Retinal pigment epithelial cell (primary cell): ENCODE measurements at regions not wholly inside any gene's neighbourhood (a gene's known extent, or its start where the extent isn't known, plus 50 kb on each side); places are given as distances from the start of the nearest gene placed in this dataset.
A peak's percentile ranks its signal among the peaks of the same experiment; 100 is the strongest.

ENCODE experiments used
- DNase-seq: peaks from one replicate; pipeline ENCODE4 v3.0.0-alpha.2; 2010; ENCODE audit warnings: low read depth
- H3K4me3 ChIP-seq: 2 replicates; pipeline ENCODE4 v1.5.1; 2011; ENCODE audit warnings: mild to moderate bottlenecking, low read length, control low read depth, moderate library complexity
- TF ChIP-seq, protein P1 (sequence below): conservative IDR thresholded peaks from 2 replicates; pipeline ENCODE4 v1.5.1; 2011; ENCODE audit warnings: low read depth, low read length, control low read depth, inconsistent platforms

DNA sequence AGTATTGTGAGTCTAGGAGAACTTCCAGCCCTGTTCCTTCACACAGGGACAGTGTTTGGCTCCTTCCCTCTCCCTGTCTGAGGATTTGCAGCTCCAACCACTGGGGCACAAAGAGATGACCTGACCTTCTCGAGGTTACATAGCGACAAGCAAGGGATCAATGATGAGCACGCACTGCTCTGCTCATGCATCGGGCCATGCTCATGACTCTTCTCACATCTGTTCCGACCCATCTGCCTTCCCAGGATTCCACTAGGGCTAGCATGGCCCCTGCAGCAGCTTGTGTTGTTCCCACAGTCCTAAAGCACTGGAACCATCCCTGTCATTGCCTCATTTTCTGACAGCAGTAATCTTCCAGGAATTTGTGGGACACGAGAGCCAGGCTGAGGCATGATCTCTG is 78.8 kb upstream of the ARHGAP28 start:
- no peak for DNase-seq
- TF ChIP-seq, protein P1, sequence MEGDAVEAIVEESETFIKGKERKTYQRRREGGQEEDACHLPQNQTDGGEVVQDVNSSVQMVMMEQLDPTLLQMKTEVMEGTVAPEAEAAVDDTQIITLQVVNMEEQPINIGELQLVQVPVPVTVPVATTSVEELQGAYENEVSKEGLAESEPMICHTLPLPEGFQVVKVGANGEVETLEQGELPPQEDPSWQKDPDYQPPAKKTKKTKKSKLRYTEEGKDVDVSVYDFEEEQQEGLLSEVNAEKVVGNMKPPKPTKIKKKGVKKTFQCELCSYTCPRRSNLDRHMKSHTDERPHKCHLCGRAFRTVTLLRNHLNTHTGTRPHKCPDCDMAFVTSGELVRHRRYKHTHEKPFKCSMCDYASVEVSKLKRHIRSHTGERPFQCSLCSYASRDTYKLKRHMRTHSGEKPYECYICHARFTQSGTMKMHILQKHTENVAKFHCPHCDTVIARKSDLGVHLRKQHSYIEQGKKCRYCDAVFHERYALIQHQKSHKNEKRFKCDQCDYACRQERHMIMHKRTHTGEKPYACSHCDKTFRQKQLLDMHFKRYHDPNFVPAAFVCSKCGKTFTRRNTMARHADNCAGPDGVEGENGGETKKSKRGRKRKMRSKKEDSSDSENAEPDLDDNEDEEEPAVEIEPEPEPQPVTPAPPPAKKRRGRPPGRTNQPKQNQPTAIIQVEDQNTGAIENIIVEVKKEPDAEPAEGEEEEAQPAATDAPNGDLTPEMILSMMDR = no peak
- no peak overlapping the region for H3K4me3 ChIP-seq

DNA sequence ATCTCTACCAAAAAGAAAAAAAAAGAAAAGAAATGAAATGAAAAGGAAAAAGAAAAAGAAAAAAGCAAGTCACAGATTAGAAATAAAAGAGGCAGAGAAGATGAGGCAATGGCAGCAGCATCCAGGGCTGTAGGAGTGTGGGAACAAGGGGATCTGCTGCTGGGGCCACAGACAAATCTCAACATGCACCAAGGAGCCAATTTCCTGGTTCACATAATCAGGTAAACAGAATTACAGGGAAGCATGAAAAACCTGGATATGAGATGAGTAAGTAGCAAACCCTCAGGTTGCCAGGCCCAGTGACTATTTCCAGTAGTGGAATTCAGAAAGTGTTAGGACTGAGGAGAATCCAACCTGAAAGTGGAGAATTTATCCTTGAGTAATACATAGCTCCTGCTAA is 77.4 kb upstream of the ARHGAP28 start:
- no peak overlapping the region for H3K4me3 ChIP-seq
- TF ChIP-seq, protein P1 = no peak
- no peak for DNase-seq

DNA sequence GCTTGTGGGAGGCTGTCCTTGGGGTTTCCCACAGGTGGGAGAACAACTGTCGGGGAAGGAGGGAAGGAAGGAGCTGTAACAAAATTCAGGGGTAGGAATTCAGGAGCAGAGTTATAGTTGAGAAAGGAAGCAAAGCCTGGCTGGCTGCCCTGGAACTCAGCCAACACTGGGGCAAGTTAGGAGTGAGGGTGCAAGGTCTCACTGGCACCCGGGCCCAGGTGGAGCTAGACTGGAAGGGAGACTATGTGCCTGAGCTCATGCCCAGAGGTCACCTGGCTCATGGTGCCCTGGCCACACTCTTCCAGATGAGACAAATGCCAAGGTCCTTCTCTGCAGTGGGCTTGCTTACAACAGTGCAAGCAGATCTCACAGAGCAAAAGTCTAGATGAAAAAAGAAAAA is 75.6 kb upstream of the ARHGAP28 start:
- DNase-seq = no peak
- H3K4me3 ChIP-seq = no peak overlapping the region
- TF ChIP-seq, protein P1 = no peak

DNA sequence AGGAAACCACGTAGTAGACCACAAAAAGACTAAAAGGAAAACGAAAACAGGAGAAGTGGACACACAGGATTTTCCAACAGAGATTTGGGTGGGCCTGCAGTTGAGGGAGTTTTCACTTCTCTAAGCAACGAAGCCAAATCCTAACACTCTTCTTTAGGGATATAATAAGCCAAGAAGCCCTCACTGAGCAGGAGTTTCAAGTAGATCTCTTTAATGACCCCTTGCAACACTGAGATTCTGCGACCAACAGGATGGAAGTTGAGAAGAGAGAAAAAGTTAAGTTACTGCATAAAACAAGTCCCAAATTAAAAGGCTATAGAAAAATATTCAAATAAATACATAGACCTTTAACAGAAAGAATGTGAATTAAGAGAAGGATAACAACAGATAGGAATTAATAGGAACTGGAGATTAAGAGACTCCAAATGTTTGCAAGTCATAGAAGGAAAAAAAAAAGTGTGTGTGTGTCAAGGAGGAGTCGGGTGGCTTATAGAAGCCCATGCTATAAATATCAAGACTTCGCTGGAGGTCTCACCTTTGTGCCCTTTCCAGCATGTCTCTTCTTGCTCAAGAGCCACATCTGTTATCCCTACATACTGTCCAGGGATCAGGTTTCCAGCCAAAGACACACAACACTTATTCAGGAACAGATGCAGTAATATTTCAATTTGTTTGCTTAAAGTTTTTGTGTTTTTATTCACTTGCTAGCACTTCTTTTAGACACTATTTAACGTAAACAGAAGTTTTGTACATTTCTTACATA is 69.4 kb upstream of the ARHGAP28 start:
- TF ChIP-seq, protein P1 = no peak
- DNase-seq = no peak

DNA sequence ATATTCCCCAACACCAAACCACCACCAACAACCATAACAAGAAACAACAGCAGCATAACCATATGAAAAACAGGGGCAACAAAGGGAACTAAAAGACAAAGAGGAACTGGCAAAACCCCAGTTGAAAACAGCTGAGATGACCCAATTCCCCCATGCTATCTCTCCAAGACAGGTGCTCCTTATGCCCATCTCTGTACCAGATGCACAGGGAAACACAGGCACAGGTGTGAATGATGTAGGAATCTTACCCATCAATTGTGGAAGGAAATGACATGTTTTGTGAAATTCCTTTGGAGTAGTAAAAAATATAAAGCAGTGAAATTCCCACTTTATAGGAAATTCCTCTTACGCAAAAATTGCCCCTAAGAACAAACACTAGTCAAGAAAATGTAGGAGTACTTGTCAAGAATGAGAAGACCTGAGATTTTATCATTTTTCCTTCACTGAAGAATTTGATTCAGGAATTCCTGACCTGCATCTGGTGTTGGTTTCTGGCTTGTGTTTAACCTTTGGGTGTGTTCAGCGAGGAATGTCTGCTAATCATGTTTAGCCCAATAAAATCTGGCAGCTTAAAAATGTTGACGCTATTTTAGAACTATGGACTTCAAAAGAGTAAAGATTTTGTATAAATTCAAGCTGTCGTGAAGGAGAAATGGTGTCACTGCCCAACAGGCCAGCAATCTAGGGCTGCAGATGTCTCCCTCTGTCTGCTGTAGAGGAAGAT is 67.7 kb upstream of the ARHGAP28 start:
- peak; percentile 10 for DNase-seq
- TF ChIP-seq, protein P1 = no peak
- H3K4me3 ChIP-seq = no peak overlapping the region

More for the DNA sequence above, 69.4 kb upstream of the ARHGAP28 start:
- H3K4me3 ChIP-seq = no peak overlapping the region

DNA sequence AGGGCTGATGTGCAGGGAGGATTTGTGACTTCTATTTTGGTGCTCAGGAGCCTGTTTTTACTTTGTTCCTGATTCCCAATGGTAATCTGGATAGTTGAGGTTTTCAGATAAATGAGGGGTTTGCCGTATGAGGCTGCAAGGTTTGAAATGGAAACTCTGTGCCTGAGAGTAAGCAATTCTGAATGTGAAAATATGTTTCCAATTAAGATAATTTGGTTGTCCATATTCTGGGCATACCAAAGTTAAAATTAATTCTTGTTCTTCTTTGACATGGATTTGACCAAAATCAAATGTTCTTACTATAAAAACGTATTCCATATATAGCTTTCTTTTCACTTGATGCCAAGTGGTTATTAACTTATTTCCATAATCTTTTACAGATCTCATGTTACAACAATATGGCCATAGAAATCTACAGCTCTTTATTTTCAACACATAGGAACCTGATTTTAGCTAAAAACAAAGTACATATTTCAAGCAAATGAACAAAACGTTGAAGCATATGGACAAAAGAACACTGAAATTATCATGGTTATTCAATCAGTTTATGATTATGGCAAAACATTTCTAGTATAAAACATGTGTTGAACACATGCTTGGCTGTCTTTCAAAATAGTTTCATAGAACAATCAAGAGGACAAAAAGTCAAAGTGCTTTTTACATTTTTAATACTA is 63.4 kb upstream of the ARHGAP28 start:
- no peak for DNase-seq
- TF ChIP-seq, protein P1 = no peak
- no peak overlapping the region for H3K4me3 ChIP-seq
